Left ventricle myocardium inferior (tissue), 1 donor: ENCODE measurements at regions not wholly inside any gene's neighbourhood (a gene's known extent, or its start where the extent isn't known, plus 50 kb on each side); places are given as distances from the start of the nearest gene placed in this dataset.
"Not testable (repeated sequence)": the region's sequence is repeated elsewhere in the genome, so short reads cannot be mapped to it uniquely, and the experiment has no call there.

Source experiments
- DNase-seq: peaks from one replicate; pipeline ENCODE4 v3.0.0-alpha.2; 2020
- H3K27ac ChIP-seq: fragments of 200-600 bp; replicated peaks from 2 replicates; pipeline ENCODE4 v1.8.0; 2021
- H3K27me3 ChIP-seq: fragments of 200-600 bp; 2 replicates; pipeline ENCODE4 v1.8.0; 2021; ENCODE audit warnings: low read depth
- H3K36me3 ChIP-seq: fragments of 200-600 bp; 2 replicates; pipeline ENCODE4 v1.8.0; 2021
- H3K4me1 ChIP-seq: fragments of 200-600 bp; 2 replicates; pipeline ENCODE4 v1.8.0; 2021
- H3K4me3 ChIP-seq: fragments of 200-600 bp; 2 replicates; pipeline ENCODE4 v1.8.0; 2021; ENCODE audit warnings: mild to moderate bottlenecking, moderate library complexity
- H3K9me3 ChIP-seq: fragments of 200-600 bp; replicated peaks from 2 replicates; pipeline ENCODE4 v1.8.0; 2021
- CTCF ChIP-seq: fragments of 200-600 bp; IDR thresholded peaks from 2 replicates; pipeline ENCODE4 v1.8.0; 2021; ENCODE audit warnings: antibody characterized with exemption, mild to moderate bottlenecking, borderline replicate concordance
- intact Hi-C: fragments of 100-400 bp; cut with micrococcal nuclease; formaldehyde crosslinking; loops from one replicate; pipeline ENCODE4 v1.11.0; 2022
- donor health status: DM: no; HTN: yes; CAD: no; lungs with severe emphysema.

DNA sequence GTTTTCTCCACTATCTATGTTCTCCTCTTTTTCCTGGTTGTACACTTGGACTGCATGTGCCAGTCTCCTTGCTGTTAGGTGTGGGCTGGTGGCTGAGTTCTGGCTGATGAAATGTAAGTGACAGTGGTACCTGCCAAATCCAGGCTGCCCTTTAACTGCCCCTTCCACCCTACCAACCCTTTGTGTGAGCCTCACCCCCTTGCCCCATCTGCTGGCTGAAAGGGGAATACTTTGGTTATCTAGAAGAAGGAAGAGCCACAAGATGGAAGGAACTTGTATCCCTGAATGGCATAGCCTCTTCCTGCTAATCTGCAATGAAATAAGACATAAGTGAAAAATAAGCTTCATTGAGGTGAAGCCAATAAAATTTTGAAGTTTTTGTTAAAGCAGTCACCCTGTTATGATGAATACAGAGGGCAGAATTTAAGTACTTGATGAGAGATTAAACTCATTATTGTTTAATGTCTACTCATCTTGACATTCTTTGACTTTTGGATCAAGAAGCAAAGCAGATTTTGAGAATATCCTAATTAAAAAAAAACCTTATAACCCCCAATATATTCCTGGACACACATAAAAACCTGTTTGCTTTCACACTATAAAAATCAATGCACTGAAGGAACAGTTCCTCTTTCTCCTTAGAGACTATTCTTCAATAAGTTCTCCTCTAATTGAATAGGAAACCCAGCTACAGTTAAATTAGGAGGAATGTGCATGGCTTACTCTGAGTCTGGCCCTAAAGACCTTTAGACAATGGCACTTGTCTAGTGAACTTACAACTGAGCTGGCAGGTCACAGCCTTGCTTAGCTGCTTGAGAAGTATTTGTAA lies 262.6 kb upstream of the BTG1 start:
- Histone ChIP-seq H3K9me3 (no peaks in the 10 kb centered on the region), H3K27me3 (no peaks in the 10 kb centered on the region), H3K27ac (no peak overlapping the region), H3K4me3 (no peak overlapping the region), H3K36me3 (no peaks in the 10 kb centered on the region), H3K4me1 (peaks cover 27% of the 10 kb centered on the region)
- intact Hi-C loops, result no loop called here
- DNase-seq, result no peak
- peak; percentile 53 for TF ChIP-seq CTCF

DNA sequence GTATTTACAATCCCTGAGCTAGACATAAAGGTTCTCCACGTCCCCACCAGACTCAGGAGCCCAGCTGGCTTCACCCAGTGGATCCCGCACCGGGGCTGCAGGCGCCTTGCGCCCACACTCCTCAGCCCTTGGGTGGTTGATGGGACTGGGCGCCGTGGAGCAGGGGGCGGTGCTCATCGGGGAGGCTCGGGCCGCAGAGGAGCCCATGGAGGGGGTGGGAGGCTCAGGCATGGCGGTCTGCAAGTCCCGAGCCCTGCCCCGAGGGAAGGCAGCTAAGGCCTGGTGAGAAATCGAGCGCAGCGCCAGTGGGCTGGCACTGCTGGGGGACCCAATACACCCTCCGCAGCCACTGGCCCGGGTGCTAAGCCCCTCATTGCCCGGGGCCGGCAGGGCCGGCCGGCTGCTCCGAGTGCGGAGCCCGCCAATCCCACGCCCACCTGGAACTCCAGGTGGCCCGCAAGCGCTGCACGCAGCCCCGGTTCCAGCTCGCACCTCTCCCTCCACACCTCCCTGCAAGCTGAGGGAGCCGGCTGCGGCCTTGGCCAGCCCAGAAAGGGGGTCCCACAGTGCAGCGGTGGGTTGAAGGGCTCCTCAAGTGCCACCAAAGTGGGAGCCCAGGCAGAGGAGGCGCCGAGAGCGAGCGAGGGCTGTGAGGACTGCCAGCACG lies 260.9 kb upstream of the BTG1 start:
- H3K4me1 ChIP-seq, result peaks cover 28% of the 10 kb centered on the region
- intact Hi-C loops, H3K27me3 ChIP-seq, H3K27ac ChIP-seq, H3K36me3 ChIP-seq, H3K9me3 ChIP-seq, DNase-seq, H3K4me3 ChIP-seq: not testable (repeated sequence)

GRCh38 chr12:92405801-92406251 lies 260.2 kb upstream of the BTG1 start:
- H3K36me3 ChIP-seq, DNase-seq, H3K9me3 ChIP-seq, intact Hi-C loops, H3K27me3 ChIP-seq, H3K4me3 ChIP-seq, H3K27ac ChIP-seq: not testable (repeated sequence)
- peaks cover 22% of the 10 kb centered on the region for H3K4me1 ChIP-seq

GRCh38 chr12:92404921-92405320 lies 259.3 kb upstream of the BTG1 start:
- DNase-seq, result no peak
- H3K27ac ChIP-seq, result no peak overlapping the region
- intact Hi-C loops, result no loop called here
- no peak overlapping the region for H3K4me3 ChIP-seq
- no peaks in the 10 kb centered on the region for H3K9me3 ChIP-seq
- no peaks in the 10 kb centered on the region for H3K27me3 ChIP-seq
- peaks cover 22% of the 10 kb centered on the region for H3K4me1 ChIP-seq
- no peak for TF ChIP-seq CTCF
- no peaks in the 10 kb centered on the region for H3K36me3 ChIP-seq

DNA sequence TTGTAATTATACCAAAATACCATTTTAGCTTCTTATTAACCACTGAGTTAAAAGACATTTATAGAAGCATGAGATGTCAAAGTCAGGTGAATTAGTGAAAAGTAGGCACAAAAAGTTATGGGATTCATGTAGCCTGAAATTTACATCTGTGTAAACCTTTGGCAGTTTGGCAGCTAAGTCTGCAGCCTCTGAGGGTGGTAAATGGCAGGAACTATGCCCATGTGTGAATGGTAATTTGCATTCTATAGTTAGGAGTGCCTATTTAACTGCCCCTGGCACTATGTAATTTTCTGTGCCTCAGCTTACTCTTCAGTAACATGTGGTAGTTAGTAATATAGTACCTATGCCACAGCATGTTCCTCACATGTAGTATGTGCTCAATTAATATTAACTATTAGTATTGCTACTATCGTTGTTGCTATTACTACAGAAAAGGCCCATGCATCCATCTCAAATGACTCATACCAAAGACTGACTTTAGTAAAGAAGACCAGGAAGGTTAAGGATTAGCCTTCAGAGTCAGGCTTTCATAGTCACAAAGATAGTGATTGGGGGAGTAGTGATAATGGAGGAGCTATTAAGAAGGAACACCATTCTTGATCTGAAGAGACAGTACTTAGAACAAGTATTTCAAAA lies 258.7 kb upstream of the BTG1 start:
- no peaks in the 10 kb centered on the region for H3K36me3 ChIP-seq
- no peak for TF ChIP-seq CTCF
- no peak overlapping the region for H3K27ac ChIP-seq
- DNase-seq, result no peak
- intact Hi-C loops, result no loop called here
- H3K4me3 ChIP-seq, result no peak overlapping the region
- H3K4me1 ChIP-seq, result peaks cover 25% of the 10 kb centered on the region
- no peaks in the 10 kb centered on the region for H3K27me3 ChIP-seq
- H3K9me3 ChIP-seq, result no peaks in the 10 kb centered on the region

DNA sequence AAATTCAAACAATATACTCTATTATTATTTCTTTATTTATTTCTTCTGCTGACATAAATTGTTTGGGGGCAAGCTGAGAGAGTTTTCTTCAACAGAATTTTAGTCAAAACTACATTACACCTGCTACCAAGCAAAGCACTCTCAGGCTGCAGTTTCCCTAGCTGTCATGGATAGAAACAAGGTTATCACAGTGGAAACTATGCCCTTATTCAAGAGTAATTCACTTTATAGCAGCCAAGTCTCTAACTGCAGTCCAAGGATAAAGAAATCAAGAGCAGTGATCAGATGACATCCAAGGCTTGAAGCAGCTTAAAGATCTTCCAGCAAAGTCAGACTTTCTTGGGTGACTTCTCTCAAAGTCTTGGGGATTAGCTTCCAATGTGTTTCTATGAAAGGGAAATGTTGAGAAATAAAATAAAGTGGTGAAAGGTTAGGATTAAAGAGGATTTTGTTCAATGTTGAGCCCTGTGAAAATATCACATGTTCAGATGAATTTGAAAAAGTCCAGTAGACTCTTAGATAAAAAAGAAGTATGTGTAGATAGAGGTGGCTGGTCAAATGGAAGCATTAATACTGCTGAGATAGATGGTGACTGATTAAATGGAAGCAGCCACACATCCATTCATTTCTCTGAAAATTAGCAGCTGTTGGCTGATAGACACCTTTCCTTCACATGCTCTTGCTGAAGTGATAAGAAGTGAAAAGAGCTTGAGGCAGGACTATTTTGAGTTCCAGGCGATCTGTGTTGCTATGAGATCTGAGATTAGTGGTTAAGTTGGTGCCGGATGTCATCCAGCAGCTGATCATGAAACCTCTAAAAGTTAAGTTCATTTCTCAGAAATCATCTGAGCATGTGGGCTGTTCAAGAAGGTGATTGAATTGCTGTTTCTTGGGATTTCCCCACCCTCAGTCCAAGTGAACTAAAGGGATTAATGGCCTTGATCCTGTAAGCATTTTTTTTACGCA lies 257.8 kb upstream of the BTG1 start:
- H3K4me3 ChIP-seq, result no peak overlapping the region
- DNase-seq, result no peak
- no peaks in the 10 kb centered on the region for H3K36me3 ChIP-seq
- peaks cover 32% of the 10 kb centered on the region for H3K4me1 ChIP-seq
- H3K9me3 ChIP-seq, result no peaks in the 10 kb centered on the region
- TF ChIP-seq CTCF, result no peak
- no peak overlapping the region for H3K27ac ChIP-seq
- no peaks in the 10 kb centered on the region for H3K27me3 ChIP-seq
- intact Hi-C loops, result no loop called here
